Lung (tissue), 11 donors: ENCODE measurements at regions not wholly inside any gene's neighbourhood (a gene's known extent, or its start where the extent isn't known, plus 50 kb on each side); places are given as distances from the start of the nearest gene placed in this dataset.

Experiments
- ATAC-seq: fragments of 200-7000 bp; cut with Tn5 transposase; one replicate; pipeline ENCODE4 v1.9.1; 2020; ENCODE audit warnings: moderate number of reproducible peaks; ENCODE audit not compliant: insufficient read depth, low FRiP score
- DNase-seq, 3 donors: peaks; one replicate each; pipeline ENCODE4 v3.0.0-alpha.2; 2013 to 2017
- H3K27ac ChIP-seq, 2 donors: one replicate each; pipeline ENCODE4 v1.5.1; 2013; ENCODE audit warnings: mild to moderate bottlenecking in 2 of 2, moderate library complexity in 2 of 2, control low read depth in 1 of 2, inconsistent platforms in 1 of 2, low read depth in 1 of 2, low read length in 1 of 2
- H3K27me3 ChIP-seq, 3 donors: one replicate each; pipeline ENCODE4 v1.5.1; 2013; ENCODE audit warnings: low read length in 2 of 3; ENCODE audit not compliant: control insufficient read depth in 3 of 3, insufficient read depth in 3 of 3
- H3K36me3 ChIP-seq, 4 donors: one replicate each; pipeline ENCODE4 v1.5.1; 2013; ENCODE audit warnings: low read length in 4 of 4, mild to moderate bottlenecking in 1 of 4, moderate library complexity in 1 of 4; ENCODE audit not compliant: control insufficient read depth in 4 of 4, insufficient read depth in 4 of 4
- H3K4me1 ChIP-seq, 5 donors: one replicate each; pipeline ENCODE4 v1.5.1; 2013; ENCODE audit warnings: low read length in 5 of 5, mild to moderate bottlenecking in 2 of 5, moderate library complexity in 1 of 5; ENCODE audit not compliant: control insufficient read depth in 5 of 5, insufficient read depth in 5 of 5
- H3K4me3 ChIP-seq: one replicate; pipeline ENCODE4 v1.5.1; 2013; ENCODE audit warnings: mild to moderate bottlenecking, control low read depth, moderate library complexity
- H3K9ac ChIP-seq, 2 donors: one replicate each; pipeline ENCODE4 v1.5.1; 2013; ENCODE audit warnings: low read length in 2 of 2, control low read depth in 1 of 2; ENCODE audit not compliant: insufficient read depth in 1 of 2
- H3K9me3 ChIP-seq, 4 donors: one replicate each; pipeline ENCODE4 v1.5.1; 2013; ENCODE audit warnings: low read length in 3 of 4, mild to moderate bottlenecking in 1 of 4, moderate library complexity in 1 of 4; ENCODE audit not compliant: control insufficient read depth in 4 of 4, insufficient read depth in 3 of 4
- WGBS, 2 donors: extraction: QIAGEN DNeasy Blood & Tissue Kit; methylation state at CpG; one replicate each; pipeline ENCODE4 v1.1.7; 2013; 5-methylcytosine and 5-hydroxymethylcytosine counted together
- TF ChIP-seq, protein P1 (sequence below): IDR thresholded peaks from 2 replicates; pipeline ENCODE4 v1.5.1; 2012; ENCODE audit warnings: mild to moderate bottlenecking; ENCODE audit errors: control extremely low read depth, extremely low read depth
- donor health status: control.
- donor health status: control.
- donor health status: Bipolar disorder and iron deficiency.
- donor health status: healthy.
- donor health status: DM: yes; HTN: yes; CAD: no.

DNA sequence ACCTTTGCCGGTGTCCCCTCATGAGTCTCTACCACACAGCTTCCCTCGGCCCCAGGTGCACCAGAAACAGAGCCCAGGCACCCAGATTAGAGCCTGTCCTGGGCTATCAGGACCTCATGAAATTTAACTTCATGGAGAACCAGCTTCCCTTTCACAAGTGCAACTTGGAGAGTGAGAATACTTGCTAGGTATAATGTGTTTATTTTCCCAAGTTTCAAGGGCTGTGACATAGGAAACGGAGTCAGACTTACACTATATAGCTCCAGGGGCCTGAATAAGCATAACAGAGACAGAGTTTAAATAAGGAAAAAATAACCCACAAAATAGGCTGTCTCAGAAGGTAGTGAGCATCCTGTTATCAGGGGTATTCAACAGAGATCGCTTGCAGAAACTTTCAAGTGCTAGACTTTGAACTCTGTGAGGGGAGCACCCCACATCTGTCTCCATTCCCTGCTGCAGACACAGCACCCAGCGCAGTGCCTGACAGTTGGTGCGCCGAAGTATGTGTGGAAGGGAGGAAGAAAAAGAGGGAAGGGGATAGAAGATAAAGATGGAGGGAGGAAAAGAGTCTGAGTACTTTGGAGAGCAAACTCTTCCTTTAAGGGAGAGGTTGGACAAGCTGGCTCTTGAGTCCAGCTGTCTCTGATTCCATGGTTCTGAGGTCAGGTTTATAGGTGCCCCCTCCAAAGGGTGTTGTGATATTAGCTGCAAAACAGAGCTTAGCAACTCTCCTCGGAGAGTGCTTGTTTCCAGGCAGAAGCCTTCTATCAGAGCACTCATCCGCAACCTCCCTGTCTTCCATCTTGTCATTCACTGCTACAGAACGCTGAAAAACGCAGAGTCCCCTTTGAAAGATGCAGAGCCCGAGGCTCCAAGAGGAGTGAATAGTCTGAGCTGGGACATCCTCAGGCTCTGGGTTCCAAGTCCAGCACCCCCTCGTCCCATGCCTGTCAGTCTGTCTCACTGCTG lies 84.8 kb downstream of the CPN2 start:
- H3K36me3 ChIP-seq, result no peaks in the 10 kb centered on the region
- H3K9ac ChIP-seq, result no peak overlapping the region
- no peaks in the 10 kb centered on the region for H3K9me3 ChIP-seq
- H3K4me3 ChIP-seq, result no peak overlapping the region
- 74 to 77% methylated on average over 13 of the region's 13 CpGs for WGBS, 2 donors
- H3K27me3 ChIP-seq, result no peaks in the 10 kb centered on the region
- ATAC-seq (no peak), DNase-seq (peak in 1 of 3 donors; percentile 10)
- H3K4me1 ChIP-seq, result peaks cover 0 to 58% (median 22%) of the 10 kb centered on the region in 5 donors
- peak overlapping the region in 1 of 2 donors; percentile 48 for H3K27ac ChIP-seq
- TF ChIP-seq, protein P1, sequence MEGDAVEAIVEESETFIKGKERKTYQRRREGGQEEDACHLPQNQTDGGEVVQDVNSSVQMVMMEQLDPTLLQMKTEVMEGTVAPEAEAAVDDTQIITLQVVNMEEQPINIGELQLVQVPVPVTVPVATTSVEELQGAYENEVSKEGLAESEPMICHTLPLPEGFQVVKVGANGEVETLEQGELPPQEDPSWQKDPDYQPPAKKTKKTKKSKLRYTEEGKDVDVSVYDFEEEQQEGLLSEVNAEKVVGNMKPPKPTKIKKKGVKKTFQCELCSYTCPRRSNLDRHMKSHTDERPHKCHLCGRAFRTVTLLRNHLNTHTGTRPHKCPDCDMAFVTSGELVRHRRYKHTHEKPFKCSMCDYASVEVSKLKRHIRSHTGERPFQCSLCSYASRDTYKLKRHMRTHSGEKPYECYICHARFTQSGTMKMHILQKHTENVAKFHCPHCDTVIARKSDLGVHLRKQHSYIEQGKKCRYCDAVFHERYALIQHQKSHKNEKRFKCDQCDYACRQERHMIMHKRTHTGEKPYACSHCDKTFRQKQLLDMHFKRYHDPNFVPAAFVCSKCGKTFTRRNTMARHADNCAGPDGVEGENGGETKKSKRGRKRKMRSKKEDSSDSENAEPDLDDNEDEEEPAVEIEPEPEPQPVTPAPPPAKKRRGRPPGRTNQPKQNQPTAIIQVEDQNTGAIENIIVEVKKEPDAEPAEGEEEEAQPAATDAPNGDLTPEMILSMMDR, result no peak

DNA sequence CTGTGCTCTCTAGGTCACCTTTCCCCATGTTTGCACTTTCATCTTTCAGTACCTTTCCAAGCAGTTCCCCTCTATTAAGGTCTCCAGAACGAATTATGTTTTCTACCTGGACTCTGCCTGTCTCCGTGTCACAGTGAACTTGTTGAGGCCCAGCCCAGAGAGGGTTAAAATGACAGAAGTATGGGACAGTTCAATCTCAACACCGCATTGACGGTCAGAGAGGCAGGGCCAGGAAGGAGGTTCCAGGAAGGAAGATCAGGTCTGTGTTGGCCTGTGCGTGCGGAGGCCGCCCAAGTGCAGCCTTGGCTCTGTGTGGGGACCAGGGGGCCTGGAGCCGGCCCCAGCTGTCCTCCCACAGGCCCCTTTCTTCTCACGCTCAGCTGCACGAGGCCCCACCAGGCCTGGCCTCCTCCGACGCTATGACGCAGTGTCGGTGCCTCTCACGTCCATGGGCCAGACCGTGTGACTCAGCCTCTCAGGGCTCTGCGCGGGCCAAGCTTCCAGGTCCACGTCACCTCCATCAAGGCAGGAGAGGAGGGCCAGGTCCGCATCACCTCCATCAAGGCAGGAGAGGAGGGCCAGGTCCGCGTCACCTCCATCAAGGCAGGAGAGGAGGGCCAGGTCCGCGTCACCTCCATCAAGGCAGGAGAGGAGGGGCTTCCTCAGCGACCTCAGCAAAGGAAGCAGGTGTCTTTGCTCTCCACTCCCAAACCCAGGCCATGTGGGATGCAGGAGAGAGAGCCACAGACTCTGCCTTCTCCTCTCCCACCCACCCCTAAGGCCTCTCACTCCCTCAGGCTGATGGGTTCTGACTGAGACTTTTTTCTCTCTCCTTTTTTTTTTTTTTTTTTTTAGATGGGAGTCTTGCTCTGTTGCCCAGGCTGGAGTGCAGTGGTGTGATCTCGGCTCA lies 83.1 kb downstream of the CPN2 start:
- ATAC-seq (no peak), DNase-seq (peak in 1 of 3 donors; percentile 11)
- no peaks in the 10 kb centered on the region for H3K9me3 ChIP-seq
- no peaks in the 10 kb centered on the region for H3K36me3 ChIP-seq
- H3K27me3 ChIP-seq, result no peaks in the 10 kb centered on the region
- TF ChIP-seq, protein P1, result no peak
- 75 to 82% methylated on average over 25 to 26 of the region's 26 CpGs for WGBS, 2 donors
- H3K4me3 ChIP-seq, result no peak overlapping the region
- peaks cover 0 to 60% (median 26%) of the 10 kb centered on the region in 5 donors for H3K4me1 ChIP-seq
- peak overlapping the region in 1 of 2 donors; percentile 42 for H3K27ac ChIP-seq
- H3K9ac ChIP-seq, result no peak overlapping the region

DNA sequence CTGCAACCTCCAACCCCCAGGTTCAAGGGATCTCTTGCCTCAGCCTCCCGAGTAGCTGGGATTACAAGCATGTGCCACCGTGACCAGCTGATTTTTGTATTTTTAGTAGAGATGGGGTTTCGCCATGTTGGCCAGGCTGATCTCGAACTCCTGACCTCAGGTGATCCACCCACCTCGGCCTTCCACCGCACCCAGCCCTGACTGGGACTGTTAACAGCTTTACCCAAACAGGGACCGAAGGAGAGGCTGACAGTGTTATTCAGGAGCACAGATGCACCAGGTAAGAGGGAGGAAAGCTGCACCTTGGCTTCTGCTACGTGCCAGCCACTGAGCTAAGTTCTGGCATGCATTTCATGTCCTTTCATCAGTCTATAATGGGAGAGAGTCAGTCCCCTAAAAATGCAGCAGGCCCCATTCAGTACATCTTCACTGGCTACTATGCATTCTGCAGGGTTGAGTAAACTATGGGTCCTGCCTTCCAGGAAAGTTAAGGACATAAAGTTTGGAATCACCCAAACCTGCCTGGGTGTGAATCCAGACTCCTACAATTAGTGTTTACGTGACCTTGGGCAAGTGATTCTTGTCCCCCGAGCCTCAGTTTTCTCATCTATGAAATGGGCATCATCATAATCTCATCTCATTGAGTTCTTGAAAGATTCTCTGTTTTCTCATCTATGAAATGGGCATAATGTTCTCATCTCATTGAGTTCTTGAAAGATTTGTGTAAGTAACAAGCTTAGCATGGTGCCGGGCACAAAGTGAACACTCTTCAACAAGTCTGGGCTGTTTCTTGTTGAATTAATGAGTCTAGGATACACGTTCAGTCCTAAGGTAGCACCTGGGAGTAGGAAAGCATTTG lies 82.2 kb downstream of the CPN2 start:
- DNase-seq (peak in 2 of 3 donors; percentile 10 to 56), ATAC-seq (no peak)
- H3K4me1 ChIP-seq, result peaks cover 0 to 63% (median 28%) of the 10 kb centered on the region in 5 donors
- H3K27ac ChIP-seq, result peak overlapping the region; percentile 29 to 80
- H3K9ac ChIP-seq, result no peak overlapping the region
- H3K4me3 ChIP-seq, result no peak overlapping the region
- 87 to 90% methylated on average over 12 of the region's 12 CpGs for WGBS, 2 donors
- no peaks in the 10 kb centered on the region for H3K9me3 ChIP-seq
- no peaks in the 10 kb centered on the region for H3K36me3 ChIP-seq
- H3K27me3 ChIP-seq, result no peaks in the 10 kb centered on the region
- TF ChIP-seq, protein P1, result no peak
